ENCODE measurements at regions not wholly inside any gene's neighbourhood (a gene's known extent, or its start where the extent isn't known, plus 50 kb on each side); places are given as distances from the start of the nearest gene placed in this dataset.
"Not testable (repeated sequence)": the region's sequence is repeated elsewhere in the genome, so short reads cannot be mapped to it uniquely, and the experiment has no call there.

DNA sequence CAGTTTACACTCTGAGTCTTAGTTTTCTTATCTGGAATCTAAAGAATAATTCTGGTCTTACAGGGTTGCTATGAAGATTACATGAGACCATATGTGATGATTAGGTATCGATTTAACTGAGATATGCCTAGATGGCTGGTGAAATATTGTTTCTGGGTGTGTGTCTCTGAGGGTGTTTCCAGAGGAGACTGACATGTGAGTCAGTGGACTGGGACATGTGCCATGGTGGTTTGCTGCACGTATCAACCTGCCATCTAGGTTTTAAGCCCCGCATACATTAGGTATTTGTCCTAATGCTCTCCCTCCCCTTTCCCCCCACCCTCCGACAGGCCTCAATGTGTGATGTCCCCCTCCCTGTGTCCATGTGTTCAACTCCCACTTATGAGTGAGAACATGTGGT, 186.0 kb upstream of the CXorf66 start:
- no peak overlapping the region for H3K4me3 ChIP-seq (ENCODE audit: low read depth, low read length)
- DNase-seq (ENCODE audit: low read depth): no peak
- no peak for TF ChIP-seq CTCF (IDR thresholded peaks at IDR 0.05; ENCODE audit: insufficient read depth, low read depth, low read length)

- no peak overlapping the region for H3K4me3 ChIP-seq (ENCODE audit: low read depth, low read length)
- DNase-seq (ENCODE audit: low read depth): no peak
- no peak for TF ChIP-seq CTCF (IDR thresholded peaks at IDR 0.05; ENCODE audit: insufficient read depth, low read depth, low read length)
These were observed 184.4 kb upstream of the CXorf66 start for GRCh38 chrX:140149761-140150160.

DNA sequence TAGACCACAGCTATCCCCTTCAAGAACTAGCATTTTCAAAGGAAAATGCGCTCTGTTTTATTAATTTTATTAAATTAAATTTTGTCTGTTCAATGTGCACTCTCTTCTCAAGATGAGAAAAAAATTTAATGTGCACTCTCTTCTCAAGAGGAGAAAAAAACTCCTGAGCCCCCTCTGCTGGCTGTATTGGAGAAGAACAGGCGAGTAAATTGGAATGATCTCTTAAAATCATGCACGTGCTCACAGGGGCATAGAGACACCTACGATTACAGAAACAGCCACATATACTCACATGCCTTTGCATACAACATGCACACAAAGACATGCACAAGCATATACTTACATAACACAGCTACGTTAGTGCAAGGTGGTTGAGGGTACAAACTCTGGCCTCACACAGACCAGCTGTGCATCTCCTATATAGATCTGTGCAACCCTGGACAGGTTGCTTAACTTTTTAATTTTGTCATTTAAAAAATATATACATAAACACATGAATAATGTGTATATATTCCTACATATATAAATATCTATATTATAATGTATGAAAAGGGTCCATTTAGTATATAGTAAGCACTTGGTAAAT, 176.2 kb upstream of the CXorf66 start:
- peak; percentile 57 for TF ChIP-seq CTCF (IDR thresholded peaks at IDR 0.05; ENCODE audit: insufficient read depth, low read depth, low read length)
- DNase-seq (ENCODE audit: low read depth): peak; percentile 19
- H3K4me3 ChIP-seq (ENCODE audit: low read depth, low read length): no peak overlapping the region

DNA sequence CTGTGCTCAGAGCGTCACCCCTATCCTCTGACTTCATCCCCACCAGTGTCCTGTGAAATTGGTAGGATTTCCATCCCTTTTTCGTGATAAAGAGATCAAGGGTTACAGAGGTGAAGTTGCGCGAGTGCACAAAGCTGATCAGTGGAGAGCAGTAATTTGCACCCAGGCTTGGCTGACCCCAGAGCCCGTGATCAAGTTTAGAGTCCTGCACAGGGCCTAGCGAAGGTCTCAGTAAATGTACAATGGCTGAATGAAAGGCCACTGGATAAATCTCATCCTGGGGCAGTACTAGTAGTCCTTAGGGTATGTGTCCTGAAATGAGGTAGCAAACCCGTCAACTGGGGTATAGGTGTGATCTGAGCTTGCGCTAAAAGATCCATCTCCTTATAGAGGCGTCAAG, 173.2 kb upstream of the CXorf66 start:
- DNase-seq (ENCODE audit: low read depth); H3K4me3 ChIP-seq (ENCODE audit: low read depth, low read length): not testable (repeated sequence)

GRCh38 chrX:140138065-140138464, 172.7 kb upstream of the CXorf66 start:
- DNase-seq (ENCODE audit: low read depth): not testable (repeated sequence)

DNA sequence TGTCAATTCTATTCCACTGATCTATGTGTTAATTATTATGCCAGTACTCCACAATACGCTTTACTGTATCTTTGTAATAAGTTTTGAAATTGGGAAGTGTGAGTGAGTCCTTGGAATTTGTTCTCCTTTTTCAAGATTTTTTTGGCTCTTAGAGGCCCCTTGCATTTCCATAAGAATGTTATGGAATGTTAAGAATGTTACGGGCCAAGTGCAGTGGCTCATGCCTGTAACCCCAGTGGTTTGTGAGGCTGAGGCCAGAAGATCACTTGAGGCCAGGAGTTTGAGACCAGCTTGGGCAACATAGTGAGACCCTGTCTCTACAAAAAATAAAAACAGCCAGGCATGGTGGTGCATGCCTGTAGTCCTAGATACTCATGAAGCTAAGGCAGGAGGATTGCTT, 167.6 kb upstream of the CXorf66 start:
- TF ChIP-seq CTCF (IDR thresholded peaks at IDR 0.05; ENCODE audit: insufficient read depth, low read depth, low read length): no peak
- DNase-seq (ENCODE audit: low read depth): no peak
- no peak overlapping the region for H3K4me3 ChIP-seq (ENCODE audit: low read depth, low read length)

More at GRCh38 chrX:140138065-140138464, 172.7 kb upstream of the CXorf66 start:
- H3K4me3 ChIP-seq (ENCODE audit: low read depth, low read length): not testable (repeated sequence)

GRCh38 chrX:140123446-140123845, 158.1 kb upstream of the CXorf66 start:
- no peak for TF ChIP-seq CTCF (IDR thresholded peaks at IDR 0.05; ENCODE audit: insufficient read depth, low read depth, low read length)
- no peak overlapping the region for H3K4me3 ChIP-seq (ENCODE audit: low read depth, low read length)
- DNase-seq (ENCODE audit: low read depth): no peak

- DNase-seq (ENCODE audit: low read depth): not testable (repeated sequence)
These were observed 148.7 kb upstream of the CXorf66 start for GRCh38 chrX:140114059-140114458.

More at GRCh38 chrX:140114059-140114458, 148.7 kb upstream of the CXorf66 start:
- H3K4me3 ChIP-seq (ENCODE audit: low read depth, low read length): not testable (repeated sequence)
